ENCODE measurements at regions not wholly inside any gene's neighbourhood (a gene's known extent, or its start where the extent isn't known, plus 50 kb on each side); places are given as distances from the start of the nearest gene placed in this dataset.

DNA sequence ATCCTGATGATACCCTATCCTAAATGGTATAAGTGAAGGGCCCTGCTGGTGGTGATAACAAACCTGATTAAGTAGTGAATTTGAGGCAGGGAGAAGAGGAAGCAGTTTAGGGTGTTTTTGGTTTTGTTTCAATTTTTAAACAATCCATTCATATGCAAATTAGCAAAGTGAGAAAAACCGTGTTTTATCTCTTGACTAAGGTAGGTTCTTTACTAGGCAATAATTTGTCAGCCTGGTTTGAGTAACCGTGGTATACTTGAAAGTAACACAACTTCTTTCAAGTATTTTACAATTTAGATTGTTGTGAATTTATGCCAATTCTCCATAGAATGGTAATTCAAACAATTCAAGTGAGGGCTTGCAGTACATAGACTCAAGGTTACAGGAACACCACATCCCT, 177.8 kb upstream of the CD180 start:
- TF ChIP-seq, protein P1, sequence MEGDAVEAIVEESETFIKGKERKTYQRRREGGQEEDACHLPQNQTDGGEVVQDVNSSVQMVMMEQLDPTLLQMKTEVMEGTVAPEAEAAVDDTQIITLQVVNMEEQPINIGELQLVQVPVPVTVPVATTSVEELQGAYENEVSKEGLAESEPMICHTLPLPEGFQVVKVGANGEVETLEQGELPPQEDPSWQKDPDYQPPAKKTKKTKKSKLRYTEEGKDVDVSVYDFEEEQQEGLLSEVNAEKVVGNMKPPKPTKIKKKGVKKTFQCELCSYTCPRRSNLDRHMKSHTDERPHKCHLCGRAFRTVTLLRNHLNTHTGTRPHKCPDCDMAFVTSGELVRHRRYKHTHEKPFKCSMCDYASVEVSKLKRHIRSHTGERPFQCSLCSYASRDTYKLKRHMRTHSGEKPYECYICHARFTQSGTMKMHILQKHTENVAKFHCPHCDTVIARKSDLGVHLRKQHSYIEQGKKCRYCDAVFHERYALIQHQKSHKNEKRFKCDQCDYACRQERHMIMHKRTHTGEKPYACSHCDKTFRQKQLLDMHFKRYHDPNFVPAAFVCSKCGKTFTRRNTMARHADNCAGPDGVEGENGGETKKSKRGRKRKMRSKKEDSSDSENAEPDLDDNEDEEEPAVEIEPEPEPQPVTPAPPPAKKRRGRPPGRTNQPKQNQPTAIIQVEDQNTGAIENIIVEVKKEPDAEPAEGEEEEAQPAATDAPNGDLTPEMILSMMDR (IDR thresholded peaks at IDR 0.05; ENCODE audit: poor library complexity): no peak
- TF ChIP-seq EZH2 (IDR thresholded peaks at IDR 0.05; ENCODE audit: borderline replicate concordance): no peak

Data from hepatocyte (in vitro differentiated cells).